HEK293 (cell line): ENCODE measurements at regions not wholly inside any gene's neighbourhood (a gene's known extent, or its start where the extent isn't known, plus 50 kb on each side); places are given as distances from the start of the nearest gene placed in this dataset.

Experiments
- CTCF ChIP-seq: fragments of 450-650 bp; formaldehyde crosslinking; IDR thresholded peaks from 2 replicates; pipeline ENCODE4 v1.5.1; 2016; ENCODE audit warnings: missing biosample characterization, missing genetic modification characterization
- SCRT2 ChIP-seq: fragments of 450-650 bp; formaldehyde crosslinking; IDR thresholded peaks from 2 replicates; pipeline ENCODE4 v1.5.1; 2016; ENCODE audit warnings: missing biosample characterization, missing genetic modification characterization
- ZNF639 ChIP-seq: fragments of 450-650 bp; formaldehyde crosslinking; IDR thresholded peaks from 2 replicates; pipeline ENCODE4 v1.5.1; 2016; ENCODE audit warnings: missing biosample characterization, missing genetic modification characterization
- ZNF670 ChIP-seq: fragments of 450-650 bp; formaldehyde crosslinking; IDR thresholded peaks from 2 replicates; pipeline ENCODE4 v1.5.1; 2016; ENCODE audit warnings: missing biosample characterization, missing genetic modification characterization, low read depth

GRCh38 chr6:153493501-153493900 is 362.4 kb upstream of the RGS17 start:
- TF ChIP-seq CTCF (tag by site-specific recombination), result no peak
- TF ChIP-seq ZNF670 (tag by site-specific recombination), result no peak
- TF ChIP-seq SCRT2 (tag by site-specific recombination), result no peak
- TF ChIP-seq ZNF639 (tag by site-specific recombination), result no peak
